IPS DF 19.7 (cell line): ENCODE measurements at regions not wholly inside any gene's neighbourhood (a gene's known extent, or its start where the extent isn't known, plus 50 kb on each side); places are given as distances from the start of the nearest gene placed in this dataset.

Source experiments
- DNase-seq: peaks from one replicate; pipeline ENCODE4 v3.0.0-alpha.2; 2013; ENCODE audit warnings: low read depth, low spot score

GRCh38 chr5:60339691-60340201 lies 360.2 kb downstream of the DEPDC1B start:
- no peak for DNase-seq

GRCh38 chr5:60338846-60339245 lies 361.1 kb downstream of the DEPDC1B start:
- no peak for DNase-seq

GRCh38 chr5:60336491-60336890 lies 363.5 kb downstream of the DEPDC1B start:
- no peak for DNase-seq

GRCh38 chr5:60335913-60336312 lies 364.1 kb downstream of the DEPDC1B start:
- no peak for DNase-seq

GRCh38 chr5:60334281-60334713 lies 365.7 kb downstream of the DEPDC1B start:
- no peak for DNase-seq

- DNase-seq, result no peak
Observed at GRCh38 chr5:60333005-60333571, 366.9 kb downstream of the DEPDC1B start.

- DNase-seq, result no peak
Observed at GRCh38 chr5:60332244-60333004, 367.5 kb downstream of the DEPDC1B start.

- no peak for DNase-seq
Observed at GRCh38 chr5:60330236-60330635, 369.7 kb downstream of the DEPDC1B start.

- DNase-seq, result no peak
Observed at GRCh38 chr5:60325870-60326269, 374.1 kb downstream of the DEPDC1B start.

GRCh38 chr5:60323596-60323995 lies 376.4 kb downstream of the DEPDC1B start:
- no peak for DNase-seq

- DNase-seq, result no peak
Observed at GRCh38 chr5:60312098-60312497, 387.9 kb downstream of the DEPDC1B start.

- no peak for DNase-seq
Observed at GRCh38 chr5:60299944-60300343, 400.0 kb downstream of the DEPDC1B start.

GRCh38 chr5:60297658-60298057 lies 402.3 kb downstream of the DEPDC1B start:
- no peak for DNase-seq

GRCh38 chr5:60295423-60295822 lies 401.9 kb upstream of the PDE4D start:
- peak; percentile 23 for DNase-seq

- no peak for DNase-seq
Observed at GRCh38 chr5:60293518-60293917, 400.0 kb upstream of the PDE4D start.

- DNase-seq, result peak; percentile 47
Observed at GRCh38 chr5:60287174-60287771, 393.7 kb upstream of the PDE4D start.

- no peak for DNase-seq
Observed at GRCh38 chr5:60285910-60286309, 392.4 kb upstream of the PDE4D start.

- no peak for DNase-seq
Observed at GRCh38 chr5:60280943-60281342, 387.4 kb upstream of the PDE4D start.

- no peak for DNase-seq
Observed at GRCh38 chr5:60277941-60278340, 384.4 kb upstream of the PDE4D start.

GRCh38 chr5:60274747-60275146 lies 381.2 kb upstream of the PDE4D start:
- DNase-seq, result no peak

GRCh38 chr5:60271517-60271916 lies 378.0 kb upstream of the PDE4D start:
- no peak for DNase-seq

GRCh38 chr5:60267907-60268306 lies 374.4 kb upstream of the PDE4D start:
- DNase-seq, result no peak

- DNase-seq, result no peak
Observed at GRCh38 chr5:60263346-60263745, 369.8 kb upstream of the PDE4D start.
